ENCODE measurements at regions not wholly inside any gene's neighbourhood (a gene's known extent, or its start where the extent isn't known, plus 50 kb on each side); places are given as distances from the start of the nearest gene placed in this dataset.

DNA sequence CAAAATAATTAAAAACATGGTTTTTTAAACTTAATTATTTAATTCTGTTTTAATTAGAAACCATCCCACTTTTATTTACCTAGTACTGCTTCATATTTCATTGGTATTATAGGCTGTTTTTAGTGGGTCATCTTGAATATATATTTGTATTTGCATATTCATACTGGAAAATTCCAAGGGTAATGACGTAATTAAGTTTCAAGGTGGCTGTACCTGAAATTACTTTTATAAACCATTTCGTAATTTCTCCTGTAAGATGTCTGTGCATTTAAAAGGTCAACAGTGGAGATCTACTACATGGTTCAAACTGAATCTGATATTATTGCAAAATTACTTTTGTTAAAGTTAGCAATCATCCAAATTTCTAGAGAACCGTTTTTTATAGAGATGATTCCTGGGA lies 133.8 kb upstream of the NAALADL2 start:
- no peak for TF ChIP-seq POLR2A (IDR thresholded peaks at IDR 0.05)
- TF ChIP-seq, protein P1, sequence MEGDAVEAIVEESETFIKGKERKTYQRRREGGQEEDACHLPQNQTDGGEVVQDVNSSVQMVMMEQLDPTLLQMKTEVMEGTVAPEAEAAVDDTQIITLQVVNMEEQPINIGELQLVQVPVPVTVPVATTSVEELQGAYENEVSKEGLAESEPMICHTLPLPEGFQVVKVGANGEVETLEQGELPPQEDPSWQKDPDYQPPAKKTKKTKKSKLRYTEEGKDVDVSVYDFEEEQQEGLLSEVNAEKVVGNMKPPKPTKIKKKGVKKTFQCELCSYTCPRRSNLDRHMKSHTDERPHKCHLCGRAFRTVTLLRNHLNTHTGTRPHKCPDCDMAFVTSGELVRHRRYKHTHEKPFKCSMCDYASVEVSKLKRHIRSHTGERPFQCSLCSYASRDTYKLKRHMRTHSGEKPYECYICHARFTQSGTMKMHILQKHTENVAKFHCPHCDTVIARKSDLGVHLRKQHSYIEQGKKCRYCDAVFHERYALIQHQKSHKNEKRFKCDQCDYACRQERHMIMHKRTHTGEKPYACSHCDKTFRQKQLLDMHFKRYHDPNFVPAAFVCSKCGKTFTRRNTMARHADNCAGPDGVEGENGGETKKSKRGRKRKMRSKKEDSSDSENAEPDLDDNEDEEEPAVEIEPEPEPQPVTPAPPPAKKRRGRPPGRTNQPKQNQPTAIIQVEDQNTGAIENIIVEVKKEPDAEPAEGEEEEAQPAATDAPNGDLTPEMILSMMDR (IDR thresholded peaks at IDR 0.05): no peak
- Histone ChIP-seq H3K9me3 (no peaks in the 10 kb centered on the region), H3K27ac (no peak overlapping the region), H3K36me3 (no peaks in the 10 kb centered on the region), H3K27me3 (no peaks in the 10 kb centered on the region), H3K4me3 (no peak overlapping the region), H3K4me1 (no peaks in the 10 kb centered on the region)
- 78 to 84% methylated on average over 3 of the region's 3 CpGs for WGBS, 2 donors
- DNase-seq: no peak
- intact Hi-C loops (cut with DNase I): no loop called here

DNA sequence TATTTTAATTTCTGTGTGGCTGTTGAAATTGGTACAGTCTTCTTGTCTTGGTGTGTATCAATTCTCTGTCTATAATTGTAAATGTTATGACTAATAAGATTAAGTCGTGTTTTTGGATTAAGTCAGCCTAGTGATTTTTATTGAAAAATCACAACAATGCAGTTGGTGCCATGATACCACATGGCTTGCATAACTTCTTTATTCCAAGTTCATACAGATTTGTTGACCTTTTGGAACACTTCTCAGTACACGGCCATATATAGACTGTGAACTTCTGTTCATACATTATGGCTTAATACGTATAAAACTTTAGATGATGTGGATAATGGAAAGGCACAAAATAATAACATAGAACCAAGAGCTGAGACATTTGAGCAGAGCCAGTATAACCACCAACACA lies 121.2 kb upstream of the NAALADL2 start:
- Histone ChIP-seq H3K9me3 (peaks cover 0 to 5% (median 0%) of the 10 kb centered on the region in 3 donors), H3K36me3 (no peaks in the 10 kb centered on the region), H3K4me3 (no peak overlapping the region), H3K4me1 (no peaks in the 10 kb centered on the region), H3K27ac (no peak overlapping the region), H3K27me3 (peaks cover 0 to 19% (median 0%) of the 10 kb centered on the region in 4 donors)
- no peak for TF ChIP-seq POLR2A (IDR thresholded peaks at IDR 0.05)
- TF ChIP-seq, protein P1 (IDR thresholded peaks at IDR 0.05): no peak
- intact Hi-C loops (cut with DNase I): no loop called here
- 37 to 38% methylated on average over 3 of the region's 3 CpGs for WGBS, 2 donors
- no peak for DNase-seq

DNA sequence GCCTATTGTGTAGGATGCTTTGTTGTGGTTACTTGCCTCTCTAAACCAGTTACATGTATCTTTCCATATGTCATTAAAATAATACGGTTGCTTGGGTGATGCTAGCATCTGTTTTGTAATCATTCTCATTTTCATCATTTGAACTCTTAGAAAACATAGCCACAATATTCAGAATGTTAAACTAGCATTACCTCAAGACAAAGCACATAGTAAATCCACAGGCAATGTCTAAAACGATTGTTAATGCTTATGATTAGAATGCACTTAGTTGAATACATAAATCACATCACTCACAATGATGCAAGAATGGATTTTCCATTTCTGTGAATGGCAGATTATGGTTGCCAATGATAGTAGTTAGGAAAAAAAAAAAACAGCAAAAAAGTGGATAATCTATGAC lies 110.0 kb upstream of the NAALADL2 start:
- intact Hi-C loops (cut with DNase I): no loop called here
- WGBS, 2 donors: 54 to 56% methylated on average over 2 of the region's 2 CpGs
- no peak overlapping the region for H3K27ac ChIP-seq
- no peak overlapping the region for H3K4me3 ChIP-seq
- TF ChIP-seq POLR2A (IDR thresholded peaks at IDR 0.05): no peak
- TF ChIP-seq, protein P1 (IDR thresholded peaks at IDR 0.05): no peak
- no peaks in the 10 kb centered on the region for H3K36me3 ChIP-seq
- H3K9me3 ChIP-seq: peaks cover 0 to 22% (median 13%) of the 10 kb centered on the region in 3 donors
- DNase-seq: no peak
- no peaks in the 10 kb centered on the region for H3K27me3 ChIP-seq
- no peaks in the 10 kb centered on the region for H3K4me1 ChIP-seq

DNA sequence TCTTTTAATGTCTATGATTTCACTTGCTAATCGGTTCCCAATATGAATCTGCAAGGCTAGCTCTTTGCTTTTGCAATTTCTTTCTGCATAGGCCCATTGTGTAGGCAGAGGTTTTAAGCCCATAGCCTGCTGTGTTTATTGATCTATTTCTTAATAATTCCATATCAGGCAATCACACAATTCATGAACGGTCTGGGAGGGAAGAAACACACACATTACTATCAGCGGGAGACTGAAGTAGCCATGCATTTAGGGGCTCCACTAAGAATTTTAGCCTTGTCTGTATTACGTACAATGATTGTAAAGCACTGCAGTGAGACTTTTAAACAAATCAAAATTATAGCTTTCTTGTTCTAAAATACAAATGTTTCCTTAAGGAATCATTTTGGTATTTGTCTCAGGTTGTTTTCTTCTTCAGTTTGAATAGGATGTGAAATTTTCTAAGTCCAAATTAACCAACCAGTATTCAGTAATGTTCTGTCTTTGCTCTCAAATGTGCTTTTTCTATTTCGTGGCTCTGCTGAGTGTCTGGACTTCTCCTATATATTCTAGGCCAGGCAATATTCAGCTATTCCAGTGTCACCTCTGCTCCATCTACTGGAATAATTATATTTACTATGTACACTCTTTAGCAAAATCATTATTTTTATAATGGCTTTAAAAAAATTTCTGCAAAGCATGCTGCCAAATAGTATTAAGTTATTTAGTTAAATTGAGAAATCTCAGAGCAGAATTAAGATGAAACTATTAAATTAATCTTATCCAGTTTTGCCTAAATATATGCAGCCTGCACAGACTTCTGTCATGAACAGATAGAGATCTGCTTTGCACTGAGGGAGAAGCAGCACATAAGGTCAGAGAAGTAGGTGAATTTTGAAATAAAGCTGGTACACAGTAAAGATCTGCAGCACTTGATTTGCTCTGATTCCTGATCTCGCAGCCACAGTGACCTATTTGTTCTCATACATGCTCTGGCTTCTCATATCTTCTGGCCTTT lies 103.0 kb upstream of the NAALADL2 start:
- no peaks in the 10 kb centered on the region for H3K4me1 ChIP-seq
- 77 to 88% methylated on average over 6 of the region's 6 CpGs for WGBS, 2 donors
- no peaks in the 10 kb centered on the region for H3K36me3 ChIP-seq
- no peak for TF ChIP-seq POLR2A (IDR thresholded peaks at IDR 0.05)
- TF ChIP-seq, protein P1 (IDR thresholded peaks at IDR 0.05): no peak
- H3K9me3 ChIP-seq: peaks cover 0 to 8% (median 0%) of the 10 kb centered on the region in 3 donors
- no peak for DNase-seq
- intact Hi-C loops (cut with DNase I): no loop called here
- no peak overlapping the region for H3K4me3 ChIP-seq
- H3K27ac ChIP-seq: no peak overlapping the region
- no peaks in the 10 kb centered on the region for H3K27me3 ChIP-seq

DNA sequence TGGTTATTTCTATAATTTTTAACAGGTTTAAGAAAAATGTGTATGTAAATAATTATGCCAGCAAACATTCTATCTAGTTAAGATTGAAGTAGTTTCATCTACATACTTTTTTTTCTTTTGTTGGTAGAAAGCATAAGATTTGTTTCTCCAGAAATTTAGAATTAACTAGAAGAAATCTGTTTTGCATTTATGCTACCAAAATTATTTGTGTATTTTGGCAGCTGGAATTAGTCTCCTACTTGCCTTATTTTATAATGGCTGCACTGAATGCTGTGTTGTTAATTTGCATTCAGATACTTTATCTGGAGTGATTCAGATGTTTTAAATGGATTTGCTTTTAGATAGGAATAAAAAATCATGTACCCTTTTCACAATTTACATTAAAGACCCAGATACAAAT lies 100.2 kb upstream of the NAALADL2 start:
- H3K36me3 ChIP-seq: no peaks in the 10 kb centered on the region

More for the DNA sequence above, 100.2 kb upstream of the NAALADL2 start:
- H3K4me3 ChIP-seq: no peak overlapping the region
- H3K4me1 ChIP-seq: no peaks in the 10 kb centered on the region
- intact Hi-C loops (cut with DNase I): no loop called here
- no peaks in the 10 kb centered on the region for H3K9me3 ChIP-seq
- no peak for DNase-seq
- no peaks in the 10 kb centered on the region for H3K27me3 ChIP-seq
- H3K27ac ChIP-seq: no peak overlapping the region
- TF ChIP-seq, protein P1 (IDR thresholded peaks at IDR 0.05): no peak
- no peak for TF ChIP-seq POLR2A (IDR thresholded peaks at IDR 0.05)

Measured in esophagus squamous epithelium (tissue), 5 donors.